Dendritic cell treated with granulocyte-macrophage colony-stimulating factor and Interleukin-4, amounts not matched to agents 40 ng/mL and 50 ng/mL, for 4 days (primary cell): ENCODE measurements at regions not wholly inside any gene's neighbourhood (a gene's known extent, or its start where the extent isn't known, plus 50 kb on each side); places are given as distances from the start of the nearest gene placed in this dataset.
"Not testable (repeated sequence)": the region's sequence is repeated elsewhere in the genome, so short reads cannot be mapped to it uniquely, and the experiment has no call there.

Experiments
- H3K27ac Mint-ChIP-seq: one replicate; pipeline ENCODE4 v1.8.0; 2022; ENCODE audit warnings: mild to moderate bottlenecking, mixed read lengths
- H3K27me3 Mint-ChIP-seq: one replicate; pipeline ENCODE4 v1.8.0; 2022; ENCODE audit warnings: mild to moderate bottlenecking, mixed read lengths
- H3K36me3 Mint-ChIP-seq: one replicate; pipeline ENCODE4 v1.8.0; 2022; ENCODE audit warnings: low read depth, mixed read lengths
- H3K4me1 Mint-ChIP-seq: one replicate; pipeline ENCODE4 v1.8.0; 2022; ENCODE audit warnings: low read depth, mixed read lengths
- H3K4me3 Mint-ChIP-seq: one replicate; pipeline ENCODE4 v1.8.0; 2022; ENCODE audit warnings: mild to moderate bottlenecking, moderate library complexity, mixed read lengths
- H3K9me3 Mint-ChIP-seq: one replicate; pipeline ENCODE4 v1.8.0; 2022; ENCODE audit warnings: mixed read lengths
- intact Hi-C: fragments of 100-400 bp; cut with micrococcal nuclease; formaldehyde crosslinking; loops from one replicate; pipeline ENCODE4 v1.15.0; 2022

DNA sequence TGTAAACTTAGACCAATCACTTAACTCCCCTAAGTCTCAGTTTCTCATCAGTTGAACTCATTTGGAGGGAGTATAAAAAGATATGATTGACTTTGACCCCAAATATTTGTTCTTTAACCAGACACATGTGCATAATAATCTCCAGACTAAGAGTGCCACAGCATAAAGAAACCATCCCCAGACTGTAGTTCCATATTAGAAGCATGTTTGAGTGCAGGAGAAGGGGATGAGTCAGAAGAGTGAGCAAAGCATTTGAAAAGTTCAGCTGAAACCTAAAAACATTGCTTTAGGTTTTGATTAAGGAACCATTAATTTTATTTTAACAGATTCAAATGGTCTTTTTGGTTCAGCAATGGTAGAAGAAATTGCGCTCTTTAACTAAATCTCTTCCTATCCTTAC lies 654.8 kb downstream of the UTRN start:
- intact Hi-C loops: no loop called here
- Mint-ChIP-seq H3K27ac (no peak overlapping the region), H3K36me3 (no peaks in the 10 kb centered on the region), H3K4me1 (no peaks in the 10 kb centered on the region), H3K4me3 (no peak overlapping the region), H3K9me3 (no peaks in the 10 kb centered on the region), H3K27me3 (no peaks in the 10 kb centered on the region)

DNA sequence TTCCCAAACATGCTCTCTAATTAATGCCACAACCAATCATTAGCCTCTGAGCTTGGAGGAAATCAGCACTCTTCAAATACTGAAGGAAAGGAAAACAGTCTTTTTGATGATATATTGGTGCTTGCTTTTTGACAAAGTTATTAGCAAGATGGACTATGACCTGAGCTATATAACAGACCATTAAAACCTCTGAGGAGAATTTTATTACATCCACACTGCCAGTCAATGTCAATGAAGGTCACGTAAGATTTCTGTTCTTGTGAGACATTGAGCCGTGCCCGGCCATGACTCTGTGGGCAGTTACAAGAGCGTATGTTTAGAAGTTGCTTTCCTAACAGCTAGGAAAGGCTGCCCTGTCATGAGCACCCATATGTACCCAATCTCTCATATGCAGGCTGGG lies 659.0 kb downstream of the UTRN start:
- no peak overlapping the region for H3K27ac Mint-ChIP-seq
- H3K4me1 Mint-ChIP-seq: no peaks in the 10 kb centered on the region
- no peaks in the 10 kb centered on the region for H3K27me3 Mint-ChIP-seq
- H3K9me3 Mint-ChIP-seq: no peaks in the 10 kb centered on the region
- H3K36me3 Mint-ChIP-seq: no peaks in the 10 kb centered on the region
- no peak overlapping the region for H3K4me3 Mint-ChIP-seq
- intact Hi-C loops: no loop called here

DNA sequence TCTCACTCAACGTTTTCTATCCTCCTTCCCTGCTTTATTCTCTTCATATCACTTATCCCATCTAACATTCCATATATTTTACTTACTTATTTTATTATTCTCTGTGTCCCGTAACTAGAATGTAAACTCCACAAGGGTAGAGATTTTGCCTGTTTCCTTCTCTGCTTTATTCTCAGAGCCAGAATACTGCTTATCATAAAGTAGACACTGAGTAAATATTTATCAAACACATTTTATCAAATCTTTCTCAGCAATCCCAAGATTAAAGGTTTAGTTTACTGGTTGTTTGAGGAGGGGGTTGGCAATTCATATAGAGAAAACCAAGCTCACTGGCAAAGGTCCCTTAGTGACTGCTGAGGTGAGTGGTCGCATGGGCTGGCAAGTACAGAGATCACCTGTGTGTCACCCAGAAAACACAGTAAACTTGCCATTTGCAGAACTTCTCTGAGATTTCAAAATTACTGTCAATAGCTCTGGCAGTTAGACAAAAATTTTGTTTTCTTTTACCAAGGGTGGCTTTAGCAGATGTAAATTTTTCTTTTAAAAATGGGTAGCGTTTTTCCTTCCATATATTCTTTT lies 662.4 kb downstream of the UTRN start:
- H3K4me3 Mint-ChIP-seq: no peak overlapping the region
- no peaks in the 10 kb centered on the region for H3K36me3 Mint-ChIP-seq
- no peaks in the 10 kb centered on the region for H3K9me3 Mint-ChIP-seq
- no peaks in the 10 kb centered on the region for H3K4me1 Mint-ChIP-seq
- H3K27me3 Mint-ChIP-seq: no peaks in the 10 kb centered on the region
- intact Hi-C loops: no loop called here
- H3K27ac Mint-ChIP-seq: no peak overlapping the region

DNA sequence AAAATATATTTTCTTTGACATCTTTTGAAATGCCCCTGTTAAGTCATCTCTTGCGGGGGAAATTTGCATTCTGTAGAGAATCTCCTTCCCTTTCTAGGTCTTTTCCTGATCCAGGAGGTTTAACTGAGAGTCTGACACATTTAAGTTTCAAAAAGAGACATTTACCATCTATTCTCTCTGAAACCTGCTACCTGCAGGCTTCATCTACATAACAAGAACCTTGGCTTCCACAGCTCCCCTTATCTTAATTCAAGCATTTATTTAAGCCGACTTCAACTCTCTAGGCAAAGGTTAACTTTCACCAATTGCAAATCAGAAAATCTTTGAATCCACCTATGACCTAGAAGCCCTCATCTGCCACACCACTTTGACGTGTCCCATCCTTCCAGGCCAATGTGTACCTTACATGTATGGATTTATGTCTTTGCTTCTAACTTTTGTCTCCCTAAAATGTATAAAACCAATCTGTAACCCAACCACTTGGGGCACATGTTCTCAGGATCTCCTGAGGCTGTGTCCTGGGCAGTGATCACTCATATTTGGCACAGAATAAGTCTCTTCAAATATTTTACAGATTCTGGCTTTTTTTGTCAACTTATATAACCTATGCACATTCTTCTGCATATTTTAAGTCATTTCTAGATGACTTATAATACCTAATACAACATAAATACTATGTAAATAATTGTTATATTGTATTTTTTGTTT lies 666.7 kb downstream of the UTRN start:
- Mint-ChIP-seq H3K9me3 (no peaks in the 10 kb centered on the region), H3K27ac (no peak overlapping the region), H3K27me3 (no peaks in the 10 kb centered on the region), H3K4me3 (no peak overlapping the region), H3K36me3 (no peaks in the 10 kb centered on the region), H3K4me1 (no peaks in the 10 kb centered on the region)
- intact Hi-C loops: no loop called here

DNA sequence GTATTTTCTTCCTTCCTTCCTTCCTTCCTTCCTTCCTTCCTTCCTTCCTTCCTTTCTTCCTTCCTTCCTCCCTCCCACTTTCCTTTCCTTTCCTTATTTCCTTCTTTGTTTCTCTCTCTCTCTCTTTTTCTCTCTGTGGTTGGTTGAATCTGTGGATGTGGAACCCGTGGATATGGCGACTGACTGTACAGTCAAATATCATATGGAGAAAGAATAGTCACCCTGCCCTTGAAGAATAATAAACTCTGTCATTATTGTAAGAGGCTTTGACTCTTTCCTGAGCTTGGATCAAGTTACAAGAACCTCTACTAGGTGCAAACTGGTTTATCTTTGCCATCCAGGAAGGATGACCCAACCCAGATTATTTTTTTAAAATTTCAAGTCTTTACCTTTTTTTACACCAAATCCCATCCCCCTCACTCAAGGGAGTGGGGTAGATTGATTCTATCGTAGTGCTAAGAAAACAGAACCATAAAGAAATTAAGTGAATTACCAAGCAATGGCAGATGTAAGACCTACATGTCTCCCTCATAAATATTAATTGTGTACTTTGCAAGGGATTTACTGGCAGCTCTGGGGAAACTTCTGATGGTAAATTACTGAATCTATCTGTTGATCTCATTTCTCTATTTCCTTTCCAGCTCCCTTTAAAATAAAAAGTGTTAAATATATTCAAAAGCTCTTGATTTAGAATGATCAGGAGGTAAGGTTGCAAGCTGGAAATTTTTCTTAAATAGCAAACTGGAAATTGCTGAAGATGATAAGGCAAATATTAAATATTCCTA lies 667.5 kb downstream of the UTRN start:
- no peak overlapping the region for H3K4me3 Mint-ChIP-seq
- no peaks in the 10 kb centered on the region for H3K4me1 Mint-ChIP-seq
- no peak overlapping the region for H3K27ac Mint-ChIP-seq
- H3K27me3 Mint-ChIP-seq: no peaks in the 10 kb centered on the region
- H3K36me3 Mint-ChIP-seq: no peaks in the 10 kb centered on the region
- no peaks in the 10 kb centered on the region for H3K9me3 Mint-ChIP-seq
- intact Hi-C loops: no loop called here

DNA sequence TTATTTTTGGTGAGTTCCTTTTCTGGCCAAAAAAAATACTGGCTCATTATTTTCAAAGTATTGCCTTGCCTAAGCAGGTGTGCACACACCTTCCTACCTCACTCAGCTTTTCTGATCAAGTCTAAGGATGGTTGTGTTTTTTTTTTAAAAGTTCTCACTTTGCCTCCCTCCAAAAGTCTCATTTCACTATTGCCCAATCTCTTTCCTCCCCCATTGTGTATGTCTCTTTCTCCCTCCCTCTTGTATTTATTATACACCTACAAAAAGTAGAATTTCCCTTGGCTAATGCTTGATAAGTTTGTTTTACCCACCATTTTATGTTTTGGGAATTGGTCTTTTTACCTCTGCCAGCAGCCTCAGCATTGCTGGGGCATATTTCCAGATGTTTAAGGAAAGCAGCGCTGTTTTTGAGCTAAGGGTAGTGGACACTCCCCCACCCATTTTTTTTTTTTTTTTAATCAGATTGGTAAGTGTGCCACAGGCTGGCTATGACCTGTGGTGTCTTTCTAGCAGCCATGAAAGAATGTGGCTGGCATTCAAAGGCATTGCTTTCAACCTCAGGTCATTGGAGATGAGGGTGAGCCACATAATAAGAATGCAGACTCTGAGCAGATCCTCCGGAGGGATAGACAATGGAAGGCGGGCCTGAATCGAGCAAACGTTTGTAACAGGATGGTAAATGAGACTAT lies 668.6 kb downstream of the UTRN start:
- intact Hi-C loops: no loop called here
- Mint-ChIP-seq H3K36me3 (no peaks in the 10 kb centered on the region), H3K27me3 (no peaks in the 10 kb centered on the region), H3K27ac (no peak overlapping the region), H3K9me3 (no peaks in the 10 kb centered on the region), H3K4me1 (no peaks in the 10 kb centered on the region), H3K4me3 (no peak overlapping the region)

DNA sequence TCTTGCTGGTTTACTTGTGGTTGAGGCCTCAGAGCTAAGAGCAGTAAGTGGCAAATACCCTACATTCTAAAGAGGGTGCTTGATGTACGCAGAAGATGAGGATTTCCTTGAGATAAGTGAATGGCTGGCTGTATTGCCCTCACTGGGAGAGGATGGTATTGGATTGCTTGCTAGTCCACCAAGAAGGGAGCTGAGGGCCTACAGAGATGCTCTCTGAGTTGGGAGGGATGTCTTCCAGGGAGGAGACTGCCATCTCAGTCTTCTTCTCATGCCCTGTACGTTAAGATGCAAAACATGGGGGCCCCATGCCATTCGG lies 669.1 kb downstream of the UTRN start:
- H3K4me1 Mint-ChIP-seq: no peaks in the 10 kb centered on the region
- intact Hi-C loops: no loop called here
- no peak overlapping the region for H3K4me3 Mint-ChIP-seq
- H3K27me3 Mint-ChIP-seq: no peaks in the 10 kb centered on the region
- H3K27ac Mint-ChIP-seq: no peak overlapping the region
- no peaks in the 10 kb centered on the region for H3K36me3 Mint-ChIP-seq
- no peaks in the 10 kb centered on the region for H3K9me3 Mint-ChIP-seq

DNA sequence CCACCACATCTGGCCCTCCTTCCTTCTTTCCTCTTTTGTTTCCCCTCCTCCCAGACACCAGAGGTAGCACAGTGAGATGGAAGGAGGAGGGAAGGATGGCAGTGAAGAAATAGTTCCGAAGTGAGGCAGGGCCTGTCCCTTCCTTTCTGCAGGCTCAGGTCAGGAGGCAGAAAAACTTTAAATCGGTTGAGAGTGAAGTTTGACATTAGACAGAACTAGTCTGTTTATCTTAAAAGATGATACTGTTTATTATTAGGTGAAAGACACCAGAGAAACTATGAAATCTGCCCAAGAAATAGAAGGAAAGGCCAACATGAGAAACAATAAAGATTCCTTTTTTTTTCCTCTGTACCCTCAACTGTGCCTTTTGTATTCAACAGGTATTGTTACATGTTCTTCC lies 670.3 kb downstream of the UTRN start:
- Mint-ChIP-seq H3K4me1 (no peaks in the 10 kb centered on the region), H3K36me3 (no peaks in the 10 kb centered on the region), H3K9me3 (no peaks in the 10 kb centered on the region), H3K4me3 (no peak overlapping the region), H3K27me3 (no peaks in the 10 kb centered on the region), H3K27ac (no peak overlapping the region)
- intact Hi-C loops: no loop called here

DNA sequence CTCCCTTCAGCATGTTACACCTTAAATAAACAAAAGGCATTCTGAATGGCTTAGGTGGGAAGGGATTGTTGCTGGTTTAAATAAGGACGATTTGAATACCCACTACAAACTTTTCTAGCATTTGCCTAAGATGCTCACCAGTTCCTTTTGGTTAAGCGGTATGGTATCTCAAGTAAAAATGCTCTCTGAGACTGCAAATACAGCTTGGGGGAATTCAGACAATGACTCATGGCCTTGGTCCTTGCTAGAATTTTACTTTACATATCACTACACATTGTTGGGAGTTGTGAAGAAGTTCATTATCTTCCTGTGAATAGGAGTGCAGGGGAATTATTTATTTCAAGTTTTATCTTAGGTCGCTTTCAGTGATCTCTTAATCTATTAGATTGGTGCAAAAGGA lies 670.7 kb downstream of the UTRN start:
- no peaks in the 10 kb centered on the region for H3K9me3 Mint-ChIP-seq
- intact Hi-C loops: no loop called here
- H3K4me3 Mint-ChIP-seq: no peak overlapping the region
- H3K36me3 Mint-ChIP-seq: no peaks in the 10 kb centered on the region
- no peaks in the 10 kb centered on the region for H3K4me1 Mint-ChIP-seq
- no peak overlapping the region for H3K27ac Mint-ChIP-seq
- H3K27me3 Mint-ChIP-seq: no peaks in the 10 kb centered on the region

DNA sequence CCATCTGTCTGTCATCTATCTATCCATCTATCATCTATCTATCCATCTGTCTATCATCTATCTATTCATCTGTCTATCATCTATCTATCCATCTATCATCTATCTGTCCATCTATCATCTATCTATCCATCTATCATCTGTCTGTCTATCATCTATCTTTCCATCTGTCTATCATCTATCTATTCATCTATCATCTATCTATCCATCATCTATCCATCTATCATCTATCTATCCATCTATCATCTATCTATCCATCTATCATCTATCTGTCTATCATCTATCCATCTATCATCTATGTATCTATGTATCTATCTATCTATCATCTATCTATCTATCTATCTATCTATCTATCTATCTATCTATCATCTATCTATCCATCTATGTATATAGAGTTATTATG lies 671.6 kb downstream of the UTRN start:
- H3K27me3 Mint-ChIP-seq, H3K27ac Mint-ChIP-seq, H3K4me1 Mint-ChIP-seq, H3K4me3 Mint-ChIP-seq, H3K36me3 Mint-ChIP-seq, intact Hi-C loops, H3K9me3 Mint-ChIP-seq: not testable (repeated sequence)

DNA sequence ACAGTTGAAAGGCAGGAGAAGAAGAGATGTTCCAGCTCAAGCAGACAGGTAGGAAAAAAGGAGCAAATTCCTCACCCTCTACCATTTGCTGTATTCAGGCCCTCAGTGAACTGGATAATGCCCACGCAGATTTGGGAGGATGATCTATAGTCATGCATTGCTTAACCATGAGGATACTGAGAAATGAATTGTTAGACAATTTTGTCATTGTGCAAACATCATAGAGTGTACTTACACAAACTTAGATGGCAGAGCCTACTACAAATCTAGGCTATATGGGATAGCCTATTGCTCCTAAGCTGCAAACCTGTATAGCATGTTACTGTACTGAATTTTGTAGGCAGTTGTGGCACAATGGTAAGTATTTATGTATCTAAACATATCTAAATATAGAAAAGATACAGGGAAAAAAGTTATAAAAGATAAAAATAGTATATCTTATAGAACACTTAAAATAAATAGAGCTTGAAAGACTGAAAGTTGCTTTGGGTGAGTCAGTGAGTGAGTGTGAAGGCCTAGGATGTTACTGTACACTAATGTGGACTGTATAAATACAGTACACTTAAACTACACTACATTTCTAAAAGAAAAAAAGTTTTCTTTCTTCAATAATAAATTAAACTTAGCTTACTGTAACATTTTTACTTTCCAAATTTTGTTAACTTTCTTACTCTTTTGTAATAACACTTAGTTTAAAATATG lies 672.3 kb downstream of the UTRN start:
- no peaks in the 10 kb centered on the region for H3K36me3 Mint-ChIP-seq
- no peak overlapping the region for H3K4me3 Mint-ChIP-seq
- no peaks in the 10 kb centered on the region for H3K9me3 Mint-ChIP-seq
- no peaks in the 10 kb centered on the region for H3K27me3 Mint-ChIP-seq
- H3K4me1 Mint-ChIP-seq: no peaks in the 10 kb centered on the region
- no peak overlapping the region for H3K27ac Mint-ChIP-seq
- intact Hi-C loops: no loop called here

DNA sequence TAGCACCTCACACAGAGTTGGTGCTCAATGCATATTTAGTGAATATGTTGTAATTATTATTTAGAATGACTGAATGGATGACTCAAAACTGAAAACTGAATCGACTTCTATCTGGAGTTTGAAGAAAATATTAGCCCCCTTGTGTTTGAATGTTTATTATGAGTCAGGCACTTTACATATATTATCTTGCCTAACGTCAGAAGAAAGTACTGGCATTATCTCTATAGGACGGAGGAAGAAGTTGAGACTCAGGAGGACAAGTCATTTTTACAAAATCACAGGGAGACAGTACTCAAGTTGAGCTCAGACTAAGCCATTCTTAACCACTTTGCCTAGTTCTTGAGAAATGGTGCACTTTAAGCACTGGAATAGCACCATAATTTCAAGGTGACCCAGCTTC lies 684.0 kb downstream of the UTRN start:
- intact Hi-C loops: no loop called here
- Mint-ChIP-seq H3K9me3 (no peaks in the 10 kb centered on the region), H3K4me3 (no peak overlapping the region), H3K36me3 (no peaks in the 10 kb centered on the region), H3K27me3 (no peaks in the 10 kb centered on the region), H3K27ac (no peak overlapping the region), H3K4me1 (no peaks in the 10 kb centered on the region)

DNA sequence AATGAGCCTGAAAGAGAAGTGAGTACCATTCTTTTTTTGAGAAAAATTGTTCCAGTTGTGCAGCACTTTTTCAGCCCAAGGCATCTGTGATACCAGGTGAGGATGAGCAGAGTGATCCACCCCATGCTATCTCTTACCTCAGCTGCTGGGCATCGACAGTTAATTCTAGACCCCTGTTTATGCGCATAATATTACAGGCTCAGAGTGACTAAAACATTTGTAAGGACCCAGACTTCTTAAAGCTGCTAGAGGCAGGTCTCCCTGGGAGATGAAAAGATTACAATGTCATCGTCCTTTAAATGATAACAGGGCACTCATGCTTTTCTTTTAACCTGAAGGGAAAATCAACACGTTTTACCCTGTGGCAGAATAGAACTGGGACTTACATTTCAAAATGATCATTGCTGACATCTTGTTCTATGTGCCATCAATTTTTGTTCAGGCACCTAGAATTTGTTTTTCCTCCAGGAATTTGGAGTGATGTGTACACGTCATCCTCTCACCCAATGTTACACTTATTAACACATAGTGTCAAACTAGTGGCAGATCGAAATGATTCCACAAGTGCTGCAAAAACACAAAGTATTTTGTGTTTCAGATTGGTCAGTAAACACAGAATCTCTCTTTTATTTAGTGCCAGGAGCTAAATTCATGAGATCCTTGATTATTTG lies 684.6 kb downstream of the UTRN start:
- no peaks in the 10 kb centered on the region for H3K36me3 Mint-ChIP-seq
- H3K9me3 Mint-ChIP-seq: no peaks in the 10 kb centered on the region
- no peaks in the 10 kb centered on the region for H3K27me3 Mint-ChIP-seq
- H3K27ac Mint-ChIP-seq: no peak overlapping the region
- H3K4me1 Mint-ChIP-seq: no peaks in the 10 kb centered on the region
- H3K4me3 Mint-ChIP-seq: no peak overlapping the region
- intact Hi-C loops: no loop called here
